ENCODE measurements at regions not wholly inside any gene's neighbourhood (a gene's known extent, or its start where the extent isn't known, plus 50 kb on each side); places are given as distances from the start of the nearest gene placed in this dataset.

DNA sequence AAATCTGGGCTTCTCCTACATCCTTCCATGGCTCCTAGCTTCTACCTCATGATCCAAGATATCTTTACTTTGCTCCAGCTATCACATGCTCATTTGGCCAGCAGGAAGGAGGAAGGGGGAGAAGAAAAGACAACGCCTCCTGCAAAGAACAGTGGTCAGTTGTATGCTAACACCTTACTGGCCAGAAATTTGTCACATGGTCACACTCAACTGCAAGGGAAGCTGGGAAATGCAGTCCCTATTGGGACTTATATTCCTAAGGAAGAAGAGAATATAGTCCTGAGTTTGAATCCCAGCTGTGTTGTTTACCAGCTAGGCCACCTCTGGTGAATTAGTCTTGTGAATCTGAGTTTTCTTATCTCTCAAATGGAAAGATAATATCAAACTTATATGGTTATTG lies 272.0 kb downstream of the BLID start:
- DNase-seq: no peak

- DNase-seq: no peak
Observed at GRCh38 chr11:121842192-121842585, 273.8 kb downstream of the BLID start.

DNA sequence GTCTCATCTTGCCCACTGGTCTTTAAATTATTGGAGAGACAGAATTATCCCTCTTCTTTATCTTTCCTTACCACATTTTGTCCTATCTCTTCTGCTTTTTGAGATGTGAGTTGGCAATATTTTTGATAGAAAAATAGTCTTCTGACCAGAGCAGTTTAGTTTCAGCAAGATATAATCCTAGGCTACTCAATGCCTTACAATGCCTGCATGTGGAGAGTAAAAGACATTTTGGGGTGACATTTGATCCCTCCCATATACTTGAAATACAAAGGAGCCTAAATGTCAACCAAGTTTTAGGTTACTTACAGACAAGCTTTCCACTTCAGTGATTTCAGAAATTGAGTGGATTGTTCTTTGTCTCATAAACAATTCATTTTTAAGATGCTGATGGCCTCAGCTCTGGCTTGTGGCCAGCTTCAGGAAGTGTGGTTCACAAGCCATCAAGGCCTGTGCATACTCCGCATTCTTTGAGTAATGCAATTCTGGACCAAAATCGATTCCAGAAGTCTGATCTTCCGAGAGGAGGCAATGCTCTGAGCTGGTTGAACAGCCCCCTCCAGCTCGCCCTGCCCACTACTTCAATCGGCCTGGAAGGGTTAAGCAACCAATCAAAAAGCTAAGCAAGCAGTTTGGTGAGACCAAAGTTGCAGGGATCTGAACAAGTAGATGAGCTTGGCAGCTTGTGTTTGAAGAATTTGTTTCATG lies 274.4 kb downstream of the BLID start:
- DNase-seq: peak; percentile 25

DNA sequence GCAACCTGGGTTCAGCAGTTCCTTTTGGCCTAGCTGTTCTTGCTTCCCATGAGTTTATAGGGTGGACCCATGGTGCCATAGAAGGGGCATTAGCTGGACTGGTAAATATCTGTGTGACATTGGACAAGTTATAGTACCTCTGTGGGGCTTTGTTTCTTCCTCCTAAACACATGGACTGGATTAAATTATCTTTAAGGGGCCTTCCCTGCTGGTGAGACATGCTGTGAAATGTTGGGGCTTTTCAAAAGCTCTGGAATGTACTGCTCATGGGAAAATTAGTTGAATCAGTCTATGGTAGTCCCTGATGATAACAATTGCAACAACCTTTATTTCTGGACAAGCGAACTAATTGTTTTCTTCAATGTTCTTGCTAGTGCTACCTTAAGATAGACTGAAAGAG lies 276.2 kb downstream of the BLID start:
- DNase-seq: no peak

DNA sequence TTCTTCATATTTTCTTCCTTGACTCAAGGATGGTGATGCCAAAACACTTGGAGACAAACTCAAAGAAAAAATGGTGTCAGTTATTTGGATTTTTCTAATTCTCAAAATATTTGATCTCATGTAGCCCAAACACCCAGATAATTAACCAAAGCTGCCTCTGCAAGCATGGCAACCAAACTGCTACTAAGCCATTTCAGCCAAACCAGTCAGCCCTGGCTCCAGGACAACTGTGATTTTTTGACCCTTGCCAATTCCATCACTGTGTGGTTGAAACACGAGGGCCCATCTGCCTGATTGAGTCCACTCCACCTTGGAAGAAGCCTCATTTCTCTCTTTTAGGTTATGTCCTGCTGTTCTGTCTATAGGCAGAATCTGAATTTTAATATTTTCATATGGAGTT lies 277.4 kb downstream of the BLID start:
- no peak for DNase-seq

GRCh38 chr11:121833970-121834369 lies 282.0 kb downstream of the BLID start:
- no peak for DNase-seq

DNA sequence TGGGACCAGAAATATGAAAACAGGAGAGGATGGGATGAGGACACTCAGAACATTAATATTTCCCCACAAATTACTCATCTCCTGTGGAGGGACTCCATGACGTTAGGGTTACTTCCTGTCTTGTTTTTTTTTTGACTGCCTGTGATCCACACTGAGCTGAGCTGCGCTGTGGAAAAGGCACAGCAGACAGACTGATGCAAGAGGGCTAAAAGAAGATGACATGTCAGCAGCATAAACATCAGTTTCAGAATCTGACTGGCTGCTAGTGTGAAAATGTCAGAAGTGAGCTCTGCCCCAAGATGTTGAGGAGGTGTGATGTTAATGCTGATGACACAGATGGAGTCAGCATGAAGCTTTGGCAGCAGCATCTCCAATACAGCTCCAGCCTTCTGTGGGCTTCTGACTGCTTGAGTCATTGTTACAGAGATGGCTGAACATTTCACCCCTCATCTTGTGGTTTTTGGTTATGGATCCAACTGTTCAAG lies 286.8 kb downstream of the BLID start:
- DNase-seq: no peak

- no peak for DNase-seq
Observed at GRCh38 chr11:121814962-121815361, 301.1 kb downstream of the BLID start.

- DNase-seq: no peak
Observed at GRCh38 chr11:121814296-121814695, 301.7 kb downstream of the BLID start.

DNA sequence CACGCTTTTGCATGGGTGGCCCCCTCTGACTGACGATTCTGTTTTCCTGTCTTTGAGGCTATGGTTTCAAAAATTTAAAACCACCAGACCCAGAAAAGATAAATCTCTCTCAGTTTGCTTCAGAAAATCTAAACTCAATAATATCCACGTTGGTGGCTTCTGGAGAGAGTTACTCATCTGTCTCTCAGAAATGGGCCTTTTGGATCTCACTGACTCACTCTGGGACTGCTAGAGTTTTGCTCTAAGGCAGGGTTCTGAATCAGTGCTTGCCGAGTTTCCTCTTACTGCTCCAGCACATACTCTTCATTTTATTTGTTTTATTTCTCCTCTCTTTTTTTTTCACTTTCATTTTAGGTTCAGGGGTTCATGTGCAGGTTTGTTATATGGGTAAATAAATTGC lies 305.7 kb downstream of the BLID start:
- DNase-seq: no peak

- DNase-seq: no peak
Observed at GRCh38 chr11:121808096-121808495, 307.9 kb downstream of the BLID start.

DNA sequence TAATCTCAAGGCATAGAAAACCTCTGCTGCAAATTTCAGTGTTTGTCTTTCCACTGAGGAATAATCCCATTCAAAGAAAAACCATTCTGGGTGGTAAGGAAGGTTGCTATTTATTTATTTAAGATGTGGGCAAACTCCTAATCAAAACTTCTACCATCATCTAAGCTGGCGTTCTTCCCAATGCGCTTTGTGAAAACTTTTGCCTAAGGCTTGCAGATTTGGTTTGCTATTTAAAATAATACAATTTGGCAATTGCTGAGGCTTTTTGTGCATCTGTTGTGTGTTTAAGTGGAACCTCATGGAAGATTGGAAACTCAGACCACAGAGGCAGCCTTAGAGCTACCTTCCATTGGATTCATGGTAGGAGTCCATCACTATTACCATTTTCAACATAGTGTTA lies 309.0 kb downstream of the BLID start:
- no peak for DNase-seq

- no peak for DNase-seq
Observed at GRCh38 chr11:121802542-121802941, 313.5 kb downstream of the BLID start.

DNA sequence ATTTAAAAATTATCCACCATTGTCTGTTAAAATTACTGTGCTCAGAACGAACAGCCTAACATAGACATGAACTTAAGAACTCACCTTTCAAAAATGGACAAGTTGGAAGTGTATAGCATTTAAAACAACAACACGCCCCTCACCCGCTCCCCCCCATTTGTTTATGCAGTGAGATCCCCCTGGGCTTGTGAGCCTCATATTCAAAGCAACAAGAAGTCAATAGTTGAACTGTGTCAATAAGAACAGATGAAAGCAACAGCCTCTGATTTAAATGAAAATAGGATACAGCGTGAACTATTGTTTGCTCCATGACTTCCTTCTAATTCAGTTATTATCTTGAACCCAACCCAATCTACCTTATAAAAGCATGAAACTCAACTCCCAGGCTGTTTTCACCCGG lies 314.2 kb downstream of the BLID start:
- DNase-seq: no peak

GRCh38 chr11:121801394-121801748 lies 314.6 kb downstream of the BLID start:
- no peak for DNase-seq

DNA sequence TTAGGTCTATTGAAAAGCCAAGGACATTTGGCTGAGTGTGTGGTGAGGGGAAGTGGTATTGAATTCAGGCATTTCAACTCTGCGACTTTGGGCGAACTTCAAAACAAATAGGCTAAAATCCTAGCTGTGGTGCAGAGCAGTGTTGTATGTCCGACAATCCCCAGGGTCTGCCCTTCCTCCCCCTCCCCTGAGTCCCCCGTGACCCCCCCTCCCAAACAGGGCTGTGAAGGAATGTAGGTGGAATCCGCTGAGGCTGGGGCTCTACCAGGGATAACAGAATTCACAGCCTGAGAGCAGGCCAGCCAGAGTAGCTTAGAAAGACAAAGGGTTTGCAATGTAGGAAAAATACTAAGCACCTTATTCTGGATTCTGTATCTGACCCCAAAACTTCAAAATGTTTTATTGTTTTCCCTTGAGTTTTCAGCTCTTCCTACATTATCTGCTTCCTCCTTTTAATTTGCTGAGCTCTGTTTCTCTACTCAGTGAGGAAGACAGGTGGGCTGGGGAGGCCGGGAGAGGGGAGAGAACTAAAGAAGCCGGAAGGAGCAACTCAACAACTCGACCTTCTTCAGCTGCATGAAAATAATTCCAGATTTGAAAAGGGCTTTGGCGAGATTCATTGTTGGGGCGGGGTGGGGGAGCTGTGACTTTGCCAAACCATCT lies 315.2 kb downstream of the BLID start:
- no peak for DNase-seq

- DNase-seq: no peak
Observed at GRCh38 chr11:121800240-121800639, 315.8 kb downstream of the BLID start.

GRCh38 chr11:121797496-121797895 lies 318.5 kb downstream of the BLID start:
- DNase-seq: no peak

DNA sequence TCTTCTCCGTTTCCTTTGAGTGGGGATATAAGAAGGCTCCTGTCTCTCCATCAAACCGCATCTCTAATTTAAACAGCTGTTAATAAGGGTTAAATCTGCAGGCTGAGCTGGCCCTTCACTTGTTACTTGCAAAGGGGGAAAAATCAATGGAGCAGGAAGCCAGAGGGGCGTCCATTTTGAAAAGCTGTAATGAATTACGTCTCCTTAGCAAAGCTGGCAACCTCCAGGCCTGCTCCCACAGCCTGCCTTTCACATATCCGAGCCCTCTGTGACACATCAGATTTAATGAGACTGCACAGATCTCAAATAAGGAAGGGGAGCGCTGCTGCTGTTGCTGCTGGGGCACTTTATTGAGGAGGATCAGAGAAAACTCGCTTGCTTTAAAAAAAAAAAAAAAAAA lies 320.8 kb downstream of the BLID start:
- no peak for DNase-seq

DNA sequence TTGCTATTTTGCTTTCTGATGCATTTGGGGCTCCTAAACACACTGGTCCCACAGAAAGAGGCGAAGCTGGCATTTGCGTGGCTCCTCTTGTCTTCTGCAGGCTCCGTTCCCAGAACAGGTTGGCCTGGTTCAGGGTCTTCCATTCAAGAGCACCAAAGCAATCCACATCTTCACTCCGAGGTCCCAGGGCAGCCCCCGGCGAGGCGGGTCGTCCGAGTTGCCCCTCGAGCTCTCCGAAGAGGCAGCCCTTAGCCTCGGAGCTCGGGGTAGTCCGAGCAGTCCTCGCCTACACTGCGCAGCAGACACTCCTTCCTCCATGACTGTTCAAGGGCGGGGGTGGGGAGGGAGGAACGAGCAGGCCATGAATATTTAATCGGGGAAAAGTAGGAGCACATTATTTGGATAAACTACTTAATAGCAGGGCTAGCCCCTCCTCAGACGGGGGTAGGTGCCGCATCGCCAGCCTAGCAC lies 321.3 kb downstream of the BLID start:
- no peak for DNase-seq

- no peak for DNase-seq
Observed at GRCh38 chr11:121793916-121794315, 322.1 kb downstream of the BLID start.

GRCh38 chr11:121793291-121793690 lies 322.7 kb downstream of the BLID start:
- DNase-seq: no peak

GRCh38 chr11:121792185-121792584 lies 323.8 kb downstream of the BLID start:
- DNase-seq: no peak

GRCh38 chr11:121790430-121790829 lies 325.6 kb downstream of the BLID start:
- DNase-seq: no peak

DNA sequence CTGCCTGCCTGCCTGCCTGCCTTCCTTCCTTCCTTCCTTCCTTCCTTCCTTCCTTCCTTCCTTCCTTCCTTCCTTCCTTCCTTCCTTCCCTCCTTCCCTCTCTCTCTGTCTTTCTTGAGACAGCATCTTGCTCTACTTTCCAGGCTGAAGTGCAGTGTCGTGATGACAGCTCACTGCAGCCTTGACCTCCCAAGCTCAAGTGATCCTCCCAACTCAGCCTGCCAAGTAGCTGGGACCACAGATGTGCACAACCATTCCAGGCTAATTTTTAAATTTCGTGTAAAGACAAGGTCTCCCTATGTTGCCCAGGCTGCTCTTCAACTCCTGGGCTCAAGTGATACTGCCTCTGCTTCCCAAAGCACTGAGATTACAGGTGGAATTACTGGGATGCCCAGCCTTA lies 328.2 kb upstream of the SORL1-AS1 start:
- no peak for DNase-seq

Measured in NCI-H1105 treated with DMSO at 0.1 percent for 48 hours (cell line).